Retinal pigment epithelial cell (primary cell): ENCODE measurements at regions not wholly inside any gene's neighbourhood (a gene's known extent, or its start where the extent isn't known, plus 50 kb on each side); places are given as distances from the start of the nearest gene placed in this dataset.
A peak's percentile ranks its signal among the peaks of the same experiment; 100 is the strongest.
"Not testable (repeated sequence)": the region's sequence is repeated elsewhere in the genome, so short reads cannot be mapped to it uniquely, and the experiment has no call there.

Experiments
- DNase-seq: peaks from one replicate; pipeline ENCODE4 v3.0.0-alpha.2; 2010; ENCODE audit warnings: low read depth
- H3K4me3 ChIP-seq: 2 replicates; pipeline ENCODE4 v1.5.1; 2011; ENCODE audit warnings: mild to moderate bottlenecking, low read length, control low read depth, moderate library complexity
- CTCF ChIP-seq: conservative IDR thresholded peaks from 2 replicates; pipeline ENCODE4 v1.5.1; 2011; ENCODE audit warnings: low read depth, low read length, control low read depth, inconsistent platforms

GRCh38 chr16:9663588-9663987 is 518.6 kb downstream of the GRIN2A start:
- TF ChIP-seq CTCF = no peak
- no peak for DNase-seq
- no peak overlapping the region for H3K4me3 ChIP-seq

- TF ChIP-seq CTCF = no peak
- peak; percentile 24 for DNase-seq
- H3K4me3 ChIP-seq = no peak overlapping the region
These were observed 516.4 kb downstream of the GRIN2A start for GRCh38 chr16:9665851-9666271.

GRCh38 chr16:9666834-9667480 is 515.3 kb downstream of the GRIN2A start:
- H3K4me3 ChIP-seq = no peak overlapping the region
- no peak for TF ChIP-seq CTCF
- no peak for DNase-seq

GRCh38 chr16:9670033-9670432 is 512.2 kb downstream of the GRIN2A start:
- no peak overlapping the region for H3K4me3 ChIP-seq
- no peak for DNase-seq
- no peak for TF ChIP-seq CTCF

- H3K4me3 ChIP-seq, DNase-seq: not testable (repeated sequence)
These were observed 511.6 kb downstream of the GRIN2A start for GRCh38 chr16:9670616-9671015.

- H3K4me3 ChIP-seq, DNase-seq: not testable (repeated sequence)
These were observed 505.5 kb downstream of the GRIN2A start for GRCh38 chr16:9676560-9677300.

DNA sequence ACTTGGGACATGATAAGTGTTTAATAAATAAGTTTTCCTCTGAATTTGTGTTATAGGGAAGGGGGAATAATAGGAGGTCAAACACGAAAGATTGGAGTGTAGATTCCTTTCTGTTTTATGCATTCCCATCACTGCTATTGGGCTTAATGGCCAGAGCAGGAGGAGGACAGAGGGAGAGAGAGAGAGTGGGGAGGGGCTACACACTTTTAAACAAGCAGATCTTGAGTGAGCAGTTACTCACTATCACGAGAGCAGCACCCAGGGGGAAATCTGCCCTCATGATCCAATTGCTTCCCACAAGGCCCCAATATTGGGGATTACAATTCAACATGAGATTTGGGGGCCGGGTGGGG is 505.0 kb downstream of the GRIN2A start:
- no peak for TF ChIP-seq CTCF
- no peak overlapping the region for H3K4me3 ChIP-seq
- no peak for DNase-seq

DNA sequence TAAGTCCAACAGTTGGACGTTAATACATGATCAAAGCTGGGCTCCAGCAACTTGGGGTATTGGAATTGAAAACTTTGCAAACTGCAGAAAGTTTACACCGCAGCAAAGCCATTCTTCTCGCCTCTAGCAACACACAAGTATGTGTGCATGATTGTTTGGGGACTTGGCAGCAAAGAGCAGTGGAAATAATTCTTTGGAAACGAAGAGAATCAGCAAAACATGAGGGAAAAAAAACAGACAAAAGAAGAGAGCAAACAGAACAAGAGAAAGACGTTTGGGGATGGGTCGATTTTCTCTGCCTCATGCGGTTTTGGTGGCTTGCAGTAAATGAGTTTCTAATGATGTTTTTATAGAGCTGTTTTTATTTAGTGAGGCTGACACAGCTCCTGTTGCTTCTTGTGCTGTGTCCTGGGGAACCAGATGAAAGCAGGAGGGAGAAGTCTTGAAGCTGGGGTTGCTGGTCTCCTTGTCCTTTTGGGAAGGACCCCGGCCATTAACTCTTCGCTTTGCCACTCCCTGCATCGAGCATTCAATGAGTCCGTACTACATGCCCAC is 502.9 kb downstream of the GRIN2A start:
- DNase-seq = no peak
- TF ChIP-seq CTCF = no peak
- no peak overlapping the region for H3K4me3 ChIP-seq
